ENCODE measurements at regions not wholly inside any gene's neighbourhood (a gene's known extent, or its start where the extent isn't known, plus 50 kb on each side); places are given as distances from the start of the nearest gene placed in this dataset.
A peak's percentile ranks its signal among the peaks of the same experiment; 100 is the strongest.
"Not testable (repeated sequence)": the region's sequence is repeated elsewhere in the genome, so short reads cannot be mapped to it uniquely, and the experiment has no call there.

GRCh38 chr1:148049115-148049496, 103.0 kb downstream of the NBPF11 start:
- H3K27me3 ChIP-seq; H3K27ac ChIP-seq; H3K36me3 ChIP-seq; intact Hi-C loops (cut with DNase I); FAIRE-seq; H3K4me1 ChIP-seq; H3K9me3 ChIP-seq: not testable (repeated sequence)
- WGBS, 2 donors, result 1 to 2% methylated on average over 19 to 25 of the region's 25 CpGs
- DNase-seq, result peak in 1 of 6 donors; percentile 27
- peak in 1 of 4 donors; percentile 16 for ATAC-seq
- peak overlapping the region in 1 of 4 donors; percentile 25 for H3K4me3 ChIP-seq

- WGBS, 2 donors, result 21 to 23% methylated on average over 20 to 50 of the region's 51 CpGs
- H3K36me3 ChIP-seq; H3K27ac ChIP-seq; DNase-seq; H3K27me3 ChIP-seq; H3K4me1 ChIP-seq; H3K9me3 ChIP-seq; FAIRE-seq; intact Hi-C loops (cut with DNase I): not testable (repeated sequence)
- ATAC-seq, result peak in 2 of 4 donors; percentile 45 to 62
- H3K4me3 ChIP-seq, result peak overlapping the region in 1 of 4 donors; percentile 25
Observed at GRCh38 chr1:148048423-148049114, 103.5 kb downstream of the NBPF11 start.

- H3K27me3 ChIP-seq; ATAC-seq; H3K4me3 ChIP-seq; H3K4me1 ChIP-seq; DNase-seq; intact Hi-C loops (cut with DNase I); H3K36me3 ChIP-seq; FAIRE-seq; H3K27ac ChIP-seq; H3K9me3 ChIP-seq: not testable (repeated sequence)
- WGBS, 2 donors, result 48 to 71% methylated on average over 3 of the region's 4 CpGs
Observed at GRCh38 chr1:148045872-148046271, 106.2 kb downstream of the NBPF11 start.

GRCh38 chr1:148044495-148044894, 107.6 kb downstream of the NBPF11 start:
- H3K4me3 ChIP-seq; H3K36me3 ChIP-seq; DNase-seq; H3K27ac ChIP-seq; intact Hi-C loops (cut with DNase I); ATAC-seq; H3K9me3 ChIP-seq; H3K27me3 ChIP-seq; H3K4me1 ChIP-seq; FAIRE-seq: not testable (repeated sequence)
- WGBS, 2 donors, result 65 to 73% methylated on average over 6 of the region's 6 CpGs

All from pancreas (tissue), 10 donors.